ENCODE measurements at regions not wholly inside any gene's neighbourhood (a gene's known extent, or its start where the extent isn't known, plus 50 kb on each side); places are given as distances from the start of the nearest gene placed in this dataset.

DNA sequence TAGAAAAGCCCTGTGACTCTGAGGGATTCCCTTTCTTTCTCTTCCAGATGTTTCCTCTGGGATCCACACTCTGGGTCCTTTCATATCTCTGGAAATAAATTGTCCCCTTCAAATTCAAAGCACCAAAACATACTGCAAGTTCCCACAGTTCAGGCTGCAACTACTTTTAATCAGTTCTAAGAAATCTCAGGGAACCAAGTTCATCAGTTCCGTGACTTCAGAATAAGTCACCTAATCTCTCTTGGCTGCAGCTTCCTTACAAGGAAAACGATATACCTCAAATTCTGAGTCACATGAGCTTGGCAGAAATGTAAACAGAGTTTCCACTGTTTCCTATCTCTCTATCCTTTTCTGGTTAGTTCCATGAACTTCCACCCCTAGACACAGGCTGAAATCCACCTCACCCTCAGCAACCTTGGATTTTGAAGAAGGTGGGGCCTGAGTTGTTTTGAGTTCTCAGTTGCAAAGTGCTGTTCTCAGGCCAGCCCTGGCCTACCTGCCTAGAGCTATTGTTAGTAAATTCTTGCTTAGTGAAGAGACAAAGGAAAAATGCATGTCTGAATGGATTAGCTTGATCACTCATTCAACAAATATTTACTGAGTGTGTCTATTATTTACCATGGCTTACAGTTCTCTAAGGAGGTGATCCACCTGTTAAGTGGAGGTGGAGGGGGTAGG, 59.3 kb upstream of the IL6 start:
- TF ChIP-seq POLR2A (IDR thresholded peaks at IDR 0.05; ENCODE audit: low read depth, low read length) = no peak
- no peak for TF ChIP-seq POLR2AphosphoS5 (IDR thresholded peaks at IDR 0.05; ENCODE audit: low read depth, low read length)
